Tibial nerve (tissue), 3 donors: ENCODE measurements at regions not wholly inside any gene's neighbourhood (a gene's known extent, or its start where the extent isn't known, plus 50 kb on each side); places are given as distances from the start of the nearest gene placed in this dataset.

Experiments used
- CTCF ChIP-seq, 5 experiments: fragments of 200-600 bp in 3 of 5; fragments of 450-650 bp in 2 of 5; sonication (generic) in 3 of 5; IDR thresholded peaks; one replicate each; pipeline ENCODE4 v1.5.1; 2016 to 2019; ENCODE audit warnings: antibody characterized with exemption in 5 of 5, mild to moderate bottlenecking in 3 of 5, moderate library complexity in 2 of 5
- POLR2A ChIP-seq, 2 donors: fragments of 450-650 bp; IDR thresholded peaks; one replicate each; pipeline ENCODE4 v1.6.1; 2017; ENCODE audit warnings: antibody characterized with exemption in 2 of 2, mild to moderate bottlenecking in 2 of 2, moderate library complexity in 2 of 2

- TF ChIP-seq CTCF (IDR thresholded peaks at IDR 0.05): no peak
- TF ChIP-seq POLR2A (IDR thresholded peaks at IDR 0.05): no peak
These were observed 572.1 kb downstream of the ACTL7B start for GRCh38 chr9:108283696-108284095.
